Psoas muscle (tissue), 7 donors: ENCODE measurements at regions not wholly inside any gene's neighbourhood (a gene's known extent, or its start where the extent isn't known, plus 50 kb on each side); places are given as distances from the start of the nearest gene placed in this dataset.

Experiments used
- ATAC-seq, 4 donors: fragments of 200-7000 bp; cut with Tn5 transposase; one replicate each; pipeline ENCODE4 v1.9.1; 2020; ENCODE audit warnings: moderate library complexity in 3 of 4, mild to moderate bottlenecking in 2 of 4
- DNase-seq, 2 donors: peaks; one replicate each; pipeline ENCODE4 v3.0.0-alpha.2; 2020
- H3K27ac ChIP-seq: fragments of 200-600 bp; one replicate; pipeline ENCODE4 v1.8.0; 2022
- H3K27me3 ChIP-seq, 3 donors: fragments of 200-600 bp in 1 of 3; one replicate each; pipeline versions ENCODE4 v1.6.1 to v1.8.0; 2013 to 2022; ENCODE audit warnings: low read length in 2 of 3, mild to moderate bottlenecking in 2 of 3, moderate library complexity in 1 of 3; ENCODE audit not compliant: insufficient read depth in 3 of 3
- H3K36me3 ChIP-seq, 2 donors: fragments of 200-600 bp in 1 of 2; one replicate each; pipeline versions ENCODE4 v1.6.1 to v1.8.0; 2013 to 2022; ENCODE audit warnings: low read depth in 1 of 2, mild to moderate bottlenecking in 1 of 2, moderate library complexity in 1 of 2; ENCODE audit not compliant: insufficient read depth in 1 of 2
- H3K4me1 ChIP-seq: fragments of 200-600 bp; one replicate; pipeline ENCODE4 v1.8.0; 2022
- H3K4me3 ChIP-seq: fragments of 200-600 bp; one replicate; pipeline ENCODE4 v1.8.0; 2022; ENCODE audit warnings: mild to moderate bottlenecking
- H3K9me3 ChIP-seq: fragments of 200-600 bp; one replicate; pipeline ENCODE4 v1.8.0; 2022
- WGBS, 3 donors: extraction: QIAGEN DNeasy Blood & Tissue Kit; methylation state at CpG; one replicate each; pipeline versions ENCODE4 v1.1.6 to v1.1.7; 2013; 5-methylcytosine and 5-hydroxymethylcytosine counted together
- intact Hi-C, 2 donors: fragments of 100-400 bp; cut with DNase I; formaldehyde crosslinking; loops; one replicate each; pipeline versions ENCODE4 v1.11.0 to v1.14.2; 2022
- TF ChIP-seq, protein P1 (sequence below): fragments of 200-600 bp; IDR thresholded peaks from one replicate; pipeline ENCODE4 v1.8.0; 2022; ENCODE audit warnings: antibody characterized with exemption
- donor health status: healthy with polysubstance abuse.
- donor health status: DM: no; HTN: no; CAD: no; lungs with moderate emphysema.
- donor health status: Bipolar disorder and iron deficiency.
- donor health status: healthy.
- donor health status: DM: yes; HTN: yes; CAD: no.
- donor health status: DM: no; HTN: no; CAD: no.
- donor health status: DM: yes; HTN: yes; CAD: no.

DNA sequence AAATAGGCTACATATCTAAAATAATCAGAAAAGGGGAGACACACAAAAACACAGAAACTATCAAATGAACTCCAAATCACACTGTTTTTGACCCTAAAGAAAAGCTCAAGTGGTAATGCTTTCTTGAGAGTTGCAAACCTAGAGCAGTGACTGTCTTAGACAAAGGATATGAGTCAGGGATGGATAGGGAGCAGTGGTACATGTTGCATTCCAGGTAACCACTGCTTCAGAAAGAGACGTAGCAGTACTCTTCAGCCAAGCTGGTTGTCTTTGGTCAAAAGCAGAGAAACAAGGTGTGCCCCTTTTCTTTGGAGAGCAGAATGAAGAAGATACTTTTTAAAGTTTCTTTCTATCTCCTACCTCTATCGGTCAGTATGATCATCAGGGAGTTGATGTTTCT is 1003.6 kb downstream of the CDH9 start:
- Histone ChIP-seq H3K27me3 (no peaks in the 10 kb centered on the region), H3K4me1 (no peaks in the 10 kb centered on the region), H3K36me3 (no peaks in the 10 kb centered on the region), H3K4me3 (no peak overlapping the region), H3K9me3 (no peaks in the 10 kb centered on the region), H3K27ac (no peak overlapping the region)
- intact Hi-C loops: no loop called here
- TF ChIP-seq, protein P1, sequence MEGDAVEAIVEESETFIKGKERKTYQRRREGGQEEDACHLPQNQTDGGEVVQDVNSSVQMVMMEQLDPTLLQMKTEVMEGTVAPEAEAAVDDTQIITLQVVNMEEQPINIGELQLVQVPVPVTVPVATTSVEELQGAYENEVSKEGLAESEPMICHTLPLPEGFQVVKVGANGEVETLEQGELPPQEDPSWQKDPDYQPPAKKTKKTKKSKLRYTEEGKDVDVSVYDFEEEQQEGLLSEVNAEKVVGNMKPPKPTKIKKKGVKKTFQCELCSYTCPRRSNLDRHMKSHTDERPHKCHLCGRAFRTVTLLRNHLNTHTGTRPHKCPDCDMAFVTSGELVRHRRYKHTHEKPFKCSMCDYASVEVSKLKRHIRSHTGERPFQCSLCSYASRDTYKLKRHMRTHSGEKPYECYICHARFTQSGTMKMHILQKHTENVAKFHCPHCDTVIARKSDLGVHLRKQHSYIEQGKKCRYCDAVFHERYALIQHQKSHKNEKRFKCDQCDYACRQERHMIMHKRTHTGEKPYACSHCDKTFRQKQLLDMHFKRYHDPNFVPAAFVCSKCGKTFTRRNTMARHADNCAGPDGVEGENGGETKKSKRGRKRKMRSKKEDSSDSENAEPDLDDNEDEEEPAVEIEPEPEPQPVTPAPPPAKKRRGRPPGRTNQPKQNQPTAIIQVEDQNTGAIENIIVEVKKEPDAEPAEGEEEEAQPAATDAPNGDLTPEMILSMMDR: no peak
- ATAC-seq: no peak
- WGBS, 3 donors: 87 to 90% (median 88%) methylated on average over 2 of the region's 2 CpGs
- DNase-seq: no peak

DNA sequence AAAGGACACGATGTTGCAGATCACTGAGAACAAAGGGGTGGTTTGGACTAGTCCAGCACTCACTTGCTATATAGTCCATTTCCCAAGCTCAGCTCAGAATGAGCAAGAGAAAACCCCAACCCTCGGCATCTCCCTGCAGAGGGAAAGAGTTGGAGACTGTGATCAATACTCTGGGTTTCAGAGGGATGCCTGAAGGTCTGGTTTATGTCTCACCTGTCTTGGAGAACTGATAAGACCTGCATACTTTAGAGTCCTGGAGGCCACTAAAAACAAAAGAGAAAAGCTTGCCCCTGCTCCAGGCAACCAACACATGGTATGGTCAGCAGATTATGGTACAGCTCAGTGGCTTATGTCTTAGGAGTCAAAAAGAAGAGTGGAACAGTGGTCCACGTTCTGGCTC is 1006.9 kb downstream of the CDH9 start:
- no peaks in the 10 kb centered on the region for H3K9me3 ChIP-seq
- DNase-seq: no peak
- H3K4me3 ChIP-seq: no peak overlapping the region
- no peaks in the 10 kb centered on the region for H3K4me1 ChIP-seq
- 50 to 57% (median 50%) methylated on average over 3 of the region's 3 CpGs for WGBS, 3 donors
- no peaks in the 10 kb centered on the region for H3K27me3 ChIP-seq
- intact Hi-C loops: no loop called here
- H3K36me3 ChIP-seq: no peaks in the 10 kb centered on the region
- ATAC-seq: no peak
- no peak overlapping the region for H3K27ac ChIP-seq
- TF ChIP-seq, protein P1: no peak

DNA sequence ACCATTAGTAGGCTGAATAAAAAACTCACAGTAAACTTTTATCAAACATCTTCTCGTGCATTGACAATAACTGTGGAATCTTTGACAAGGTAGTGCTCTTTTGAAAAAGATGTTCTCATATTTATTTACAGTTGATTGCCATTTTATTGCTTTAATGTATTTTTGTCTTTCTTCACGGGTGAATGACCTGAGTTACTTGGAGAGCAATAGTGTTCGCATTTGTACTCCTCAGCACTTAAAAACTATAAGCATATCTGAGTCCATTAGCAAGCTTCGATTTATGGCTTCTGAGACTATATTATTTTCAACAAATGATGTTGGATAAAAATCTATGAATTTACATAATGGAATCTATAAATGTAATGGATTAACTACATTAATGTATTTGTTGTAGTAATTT is 1012.3 kb downstream of the CDH9 start:
- DNase-seq: no peak
- intact Hi-C loops: no loop called here
- no peaks in the 10 kb centered on the region for H3K36me3 ChIP-seq
- H3K4me1 ChIP-seq: no peaks in the 10 kb centered on the region
- no peak for ATAC-seq
- TF ChIP-seq, protein P1: no peak
- WGBS, 3 donors: 68 to 75% (median 70%) methylated on average over 4 of the region's 4 CpGs
- no peaks in the 10 kb centered on the region for H3K9me3 ChIP-seq
- no peaks in the 10 kb centered on the region for H3K27me3 ChIP-seq
- H3K27ac ChIP-seq: no peak overlapping the region
- H3K4me3 ChIP-seq: no peak overlapping the region

DNA sequence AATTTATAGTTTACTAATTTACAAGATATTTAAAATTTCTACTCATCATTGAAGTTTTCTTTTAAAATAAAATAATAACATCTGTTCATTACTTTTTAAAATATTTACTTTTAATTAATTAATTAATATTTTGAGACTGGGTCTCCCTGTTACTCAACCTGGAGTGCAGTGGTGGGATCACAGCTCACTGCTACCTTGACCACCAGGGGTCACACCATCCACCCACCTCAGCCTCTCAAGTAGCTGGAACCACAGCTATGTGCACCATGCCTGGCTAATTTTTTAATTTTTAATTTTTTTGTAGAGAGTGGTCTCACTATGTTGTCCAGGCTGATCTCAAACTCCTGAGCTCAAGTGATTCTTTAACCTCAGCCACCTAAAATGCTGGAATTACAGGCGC is 1013.6 kb downstream of the CDH9 start:
- 84 to 97% (median 90%) methylated on average over 1 of the region's 1 CpG for WGBS, 3 donors
- no peaks in the 10 kb centered on the region for H3K27me3 ChIP-seq
- no peak overlapping the region for H3K27ac ChIP-seq
- no peak for DNase-seq
- ATAC-seq: no peak
- no peaks in the 10 kb centered on the region for H3K9me3 ChIP-seq
- TF ChIP-seq, protein P1: no peak
- intact Hi-C loops: no loop called here
- no peaks in the 10 kb centered on the region for H3K36me3 ChIP-seq
- no peaks in the 10 kb centered on the region for H3K4me1 ChIP-seq
- no peak overlapping the region for H3K4me3 ChIP-seq

DNA sequence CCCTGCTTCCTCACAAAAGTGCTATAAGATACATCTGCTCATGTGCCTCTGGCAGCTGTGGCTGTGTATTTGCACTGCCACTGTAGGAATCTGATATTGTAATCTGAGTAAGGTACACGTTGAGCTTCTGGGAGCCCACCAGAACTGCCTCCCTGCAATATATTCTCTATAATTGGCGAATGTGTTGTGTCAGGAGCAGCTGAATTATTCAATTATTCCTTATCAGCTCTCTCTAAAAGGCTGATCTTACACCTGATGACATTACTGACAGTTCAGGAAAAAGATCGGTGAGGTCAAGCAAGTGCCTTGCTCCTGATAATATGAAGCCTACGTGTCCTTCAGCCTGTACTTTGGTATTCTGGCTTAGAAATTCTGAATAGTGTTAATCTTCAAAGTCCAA is 1015.0 kb downstream of the CDH9 start:
- ATAC-seq (no peak), DNase-seq (no peak)
- intact Hi-C loops: no loop called here
- Histone ChIP-seq H3K4me1 (no peaks in the 10 kb centered on the region), H3K9me3 (no peaks in the 10 kb centered on the region), H3K36me3 (no peaks in the 10 kb centered on the region), H3K27me3 (no peaks in the 10 kb centered on the region), H3K4me3 (no peak overlapping the region), H3K27ac (no peak overlapping the region)
- TF ChIP-seq, protein P1: no peak
- 39 to 45% (median 40%) methylated on average over 4 of the region's 4 CpGs for WGBS, 3 donors
